OCI-LY7 (cell line): ENCODE measurements at regions not wholly inside any gene's neighbourhood (a gene's known extent, or its start where the extent isn't known, plus 50 kb on each side); places are given as distances from the start of the nearest gene placed in this dataset.
"Not testable (repeated sequence)": the region's sequence is repeated elsewhere in the genome, so short reads cannot be mapped to it uniquely, and the experiment has no call there.

Experiments used
- BruUV-seq: library from RNA; stranded (reverse); fragments of 400-500 nt; replicated peaks from 2 replicates; lab custom pipeline; 2021; lab: Mats Ljungman, UMichigan
- CTCF ChIA-PET: fragments of 300-600 bp; sonication (Branson Sonifier 250); formaldehyde crosslinking; loops from one replicate; lab custom pipeline; 2022; ENCODE audit warnings: antibody characterized with exemption; ENCODE audit not compliant: unreplicated experiment; lab: Charles Lee
- POLR2A ChIA-PET: fragments of 300-600 bp; sonication (Branson Sonifier 250); formaldehyde crosslinking; loops from one replicate; lab custom pipeline; 2022; ENCODE audit warnings: antibody characterized with exemption; lab: Charles Lee
- DNase-seq: peaks from one replicate; pipeline ENCODE4 v3.0.0-alpha.2; 2015; ENCODE audit warnings: low spot score
- H2AFZ ChIP-seq: fragments of 200-600 bp; sonication (generic), shearing (Covaris generic); 2 replicates; pipeline ENCODE4 v1.6.1; 2014; ENCODE audit warnings: mild to moderate bottlenecking, antibody characterized with exemption, low read length, moderate library complexity
- H3K27ac ChIP-seq: fragments of 200-600 bp; sonication (generic); 2 replicates; pipeline ENCODE4 v1.5.1; 2014; ENCODE audit warnings: mixed run types, low read depth, mild to moderate bottlenecking, moderate library complexity, low read length, inconsistent platforms; ENCODE audit not compliant: poor library complexity, severe bottlenecking
- H3K36me3 ChIP-seq: fragments of 200-600 bp; sonication (generic); 2 replicates; pipeline ENCODE4 v1.6.1; 2014; ENCODE audit warnings: mild to moderate bottlenecking, antibody characterized with exemption, low read length, moderate library complexity, mixed read lengths; ENCODE audit not compliant: insufficient read depth
- H3K4me1 ChIP-seq: fragments of 200-600 bp; sonication (generic); 2 replicates; pipeline ENCODE4 v1.5.1; 2014; ENCODE audit warnings: mild to moderate bottlenecking, low read length; ENCODE audit not compliant: insufficient read depth, poor library complexity, severe bottlenecking
- H3K4me2 ChIP-seq: fragments of 200-600 bp; sonication (generic); 2 replicates; pipeline ENCODE4 v1.6.1; 2014; ENCODE audit warnings: mild to moderate bottlenecking, low read length
- H3K4me3 ChIP-seq: fragments of 200-600 bp; sonication (generic); 2 replicates; pipeline ENCODE4 v1.5.1; 2014; ENCODE audit warnings: mild to moderate bottlenecking, low read depth, low read length; ENCODE audit not compliant: poor library complexity, severe bottlenecking
- H3K79me2 ChIP-seq: fragments of 200-600 bp; sonication (generic); 2 replicates; pipeline ENCODE4 v1.6.1; 2016; ENCODE audit warnings: low read depth, mild to moderate bottlenecking, low read length, moderate library complexity, mixed read lengths; ENCODE audit not compliant: insufficient read depth
- H3K9me2 ChIP-seq: fragments of 200-600 bp; sonication (generic); 2 replicates; pipeline ENCODE4 v1.6.1; 2016; ENCODE audit warnings: mild to moderate bottlenecking, low read length, mixed read lengths; ENCODE audit not compliant: insufficient read depth
- H3K9me3 ChIP-seq: fragments of 200-600 bp; sonication (generic); 2 replicates; pipeline ENCODE4 v1.6.1; 2014; ENCODE audit warnings: mild to moderate bottlenecking, mixed run types, low read length, mixed read lengths
- H4K20me1 ChIP-seq: fragments of 200-600 bp; sonication (generic); 2 replicates; pipeline ENCODE4 v1.6.1; 2014; ENCODE audit warnings: mild to moderate bottlenecking, antibody characterized with exemption, low read length, moderate library complexity, mixed read lengths; ENCODE audit not compliant: insufficient read depth
- CTCF ChIP-seq: fragments of 200-600 bp; sonication (generic); conservative IDR thresholded peaks from 2 replicates; pipeline ENCODE4 v1.5.1; 2014; ENCODE audit warnings: mild to moderate bottlenecking, antibody characterized with exemption, low read length, moderate library complexity, mixed read lengths
- EZH2phosphoT487 ChIP-seq: fragments of 200-600 bp; sonication (generic); IDR thresholded peaks from 2 replicates; pipeline ENCODE4 v1.6.1; 2018; ENCODE audit warnings: low read depth, borderline replicate concordance, mild to moderate bottlenecking, mixed run types, antibody characterized with exemption, low read length, moderate library complexity, mixed read lengths
- intact Hi-C: fragments of 100-400 bp; cut with micrococcal nuclease; formaldehyde crosslinking; loops from one replicate; pipeline ENCODE4 v1.10.0; 2022; ENCODE audit not compliant: unreplicated experiment

GRCh38 chr2:122804494-122804893 lies 1049.0 kb downstream of the TSN start:
- no peaks in the 10 kb centered on the region for H4K20me1 ChIP-seq
- no peaks in the 10 kb centered on the region for H3K4me1 ChIP-seq
- CTCF ChIA-PET = no interaction called here
- H3K4me3 ChIP-seq = no peak overlapping the region
- no peak overlapping the region for H3K4me2 ChIP-seq
- no peak overlapping the region for H2AFZ ChIP-seq
- BruUV-seq = no TSS peak
- H3K9me2 ChIP-seq = no peaks in the 10 kb centered on the region
- TF ChIP-seq CTCF (no peak), EZH2phosphoT487 (no peak)
- H3K79me2 ChIP-seq = no peaks in the 10 kb centered on the region
- H3K27ac ChIP-seq = no peak overlapping the region
- POLR2A ChIA-PET = interaction anchor here (0.9 kb wide), 1 partner anchor 91 kb away, joined by 5 read pairs; no protein-coding TSS in a partner anchor
- DNase-seq = no peak
- H3K9me3 ChIP-seq = no peaks in the 10 kb centered on the region
- intact Hi-C loops = no loop called here
- no peaks in the 10 kb centered on the region for H3K36me3 ChIP-seq

- intact Hi-C loops = no loop called here
- no peak for DNase-seq
- ChIA-PET POLR2A (no interaction called here), CTCF (no interaction called here)
- Histone ChIP-seq H3K27ac (no peak overlapping the region), H3K36me3 (no peaks in the 10 kb centered on the region), H3K4me1 (no peaks in the 10 kb centered on the region), H3K9me3 (no peaks in the 10 kb centered on the region), H3K4me2 (no peak overlapping the region), H3K79me2 (no peaks in the 10 kb centered on the region), H3K4me3 (no peak overlapping the region), H2AFZ (no peak overlapping the region), H4K20me1 (no peaks in the 10 kb centered on the region), H3K9me2 (no peaks in the 10 kb centered on the region)
- no TSS peak for BruUV-seq
- TF ChIP-seq EZH2phosphoT487 (no peak), CTCF (no peak)
Measured at GRCh38 chr2:122805346-122805745, 1049.9 kb downstream of the TSN start.

GRCh38 chr2:122808286-122808969 lies 1053.0 kb downstream of the TSN start:
- Histone ChIP-seq H3K4me2 (no peak overlapping the region), H2AFZ (no peak overlapping the region), H3K79me2 (no peaks in the 10 kb centered on the region), H3K4me3 (no peak overlapping the region), H3K9me3 (no peaks in the 10 kb centered on the region), H3K9me2 (no peaks in the 10 kb centered on the region), H4K20me1 (no peaks in the 10 kb centered on the region), H3K4me1 (no peaks in the 10 kb centered on the region), H3K27ac (no peak overlapping the region), H3K36me3 (no peaks in the 10 kb centered on the region)
- TF ChIP-seq EZH2phosphoT487 (no peak), CTCF (no peak)
- intact Hi-C loops = no loop called here
- no peak for DNase-seq
- POLR2A ChIA-PET = no interaction called here
- BruUV-seq = no TSS peak
- CTCF ChIA-PET = no interaction called here

GRCh38 chr2:122812214-122812613 lies 1056.8 kb downstream of the TSN start:
- H3K9me2 ChIP-seq, H3K4me1 ChIP-seq, H3K79me2 ChIP-seq, H3K4me3 ChIP-seq, H4K20me1 ChIP-seq, H3K36me3 ChIP-seq, intact Hi-C loops, DNase-seq, H3K9me3 ChIP-seq, H3K27ac ChIP-seq, CTCF ChIA-PET, BruUV-seq, H2AFZ ChIP-seq, H3K4me2 ChIP-seq: not testable (repeated sequence)
- POLR2A ChIA-PET = interaction anchor here (0.6 kb wide), 1 partner anchor 10 kb away, joined by 5 read pairs; no protein-coding TSS in a partner anchor
